ENCODE measurements at regions not wholly inside any gene's neighbourhood (a gene's known extent, or its start where the extent isn't known, plus 50 kb on each side); places are given as distances from the start of the nearest gene placed in this dataset.

DNA sequence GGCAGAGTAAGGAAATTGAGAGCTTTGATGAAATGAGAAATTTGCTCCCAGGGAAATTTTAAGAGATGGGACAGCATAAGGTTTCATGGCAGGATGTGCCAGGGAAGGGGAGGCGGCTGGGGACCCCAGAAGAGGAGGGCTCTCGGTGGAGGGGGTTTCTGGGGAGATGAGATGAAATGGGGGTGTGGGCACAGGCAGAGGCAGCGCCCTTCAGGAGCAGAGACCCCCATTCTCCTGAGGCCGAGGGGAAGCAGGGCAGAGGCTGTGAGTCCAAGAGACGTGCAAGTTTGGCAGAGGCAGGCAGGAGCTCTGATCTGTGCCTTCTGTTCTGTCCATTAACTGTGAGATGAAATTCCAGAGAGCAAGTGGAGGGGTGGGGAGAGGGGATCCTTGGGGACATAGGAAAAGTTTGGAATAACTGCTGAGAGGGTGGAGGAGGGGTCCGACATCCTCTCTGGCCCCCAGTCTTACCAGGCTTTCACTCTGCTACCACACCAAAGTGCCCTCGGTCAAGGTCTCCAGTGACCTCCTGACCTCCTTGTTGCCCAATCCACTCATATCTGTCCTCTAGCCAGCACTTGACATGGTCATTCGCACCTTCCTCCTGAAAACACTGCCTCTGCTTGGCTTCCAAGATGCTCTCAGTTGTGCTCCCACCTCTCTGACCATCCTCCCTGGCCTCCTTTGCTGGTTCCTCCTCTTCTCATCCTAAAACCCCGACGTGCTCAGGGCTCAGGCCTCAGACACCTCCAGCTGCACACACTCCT, 108.1 kb upstream of the MVB12B start:
- H3K36me3 Mint-ChIP-seq (ENCODE audit: low read depth): no peaks in the 10 kb centered on the region; the same call in 2 of the 3 replicates

DNA sequence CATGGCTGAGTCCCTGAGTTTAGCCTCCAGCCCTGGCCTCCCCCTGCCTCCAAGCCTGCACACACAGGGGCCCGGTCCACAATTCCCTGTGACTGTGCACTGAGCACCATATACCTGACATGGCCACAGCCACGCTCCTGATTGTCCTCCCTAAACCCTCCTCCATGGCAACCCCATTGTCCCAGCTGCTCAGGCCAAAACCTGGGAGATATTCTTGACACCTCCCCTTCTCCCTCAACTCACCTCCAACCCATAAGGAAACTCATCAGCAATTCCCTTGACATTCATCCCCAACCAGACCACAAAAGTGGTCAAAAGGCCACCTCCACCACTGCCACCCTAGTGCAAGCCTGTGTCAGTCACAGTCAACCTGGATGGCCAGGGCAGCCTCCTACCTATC, 107.5 kb upstream of the MVB12B start:
- peaks cover 16% of the 10 kb centered on the region for H3K4me1 ChIP-seq (ENCODE audit: insufficient read depth)
- TF ChIP-seq STAT1 (IDR thresholded peaks at IDR 0.05; ENCODE audit: unreplicated experiment) (no peak), ZNF331 (CRISPR knock-in tag; IDR thresholded peaks at IDR 0.05; ENCODE audit: low read depth) (no peak), EZH2 (IDR thresholded peaks at IDR 0.05; ENCODE audit: low read depth, unreplicated experiment) (no peak), EZH2phosphoT487 (IDR thresholded peaks at IDR 0.05; ENCODE audit: unreplicated experiment) (no peak), NANOG (IDR thresholded peaks at IDR 0.05; ENCODE audit: borderline replicate concordance) (no peak)
- TF ChIP-seq, protein P1, sequence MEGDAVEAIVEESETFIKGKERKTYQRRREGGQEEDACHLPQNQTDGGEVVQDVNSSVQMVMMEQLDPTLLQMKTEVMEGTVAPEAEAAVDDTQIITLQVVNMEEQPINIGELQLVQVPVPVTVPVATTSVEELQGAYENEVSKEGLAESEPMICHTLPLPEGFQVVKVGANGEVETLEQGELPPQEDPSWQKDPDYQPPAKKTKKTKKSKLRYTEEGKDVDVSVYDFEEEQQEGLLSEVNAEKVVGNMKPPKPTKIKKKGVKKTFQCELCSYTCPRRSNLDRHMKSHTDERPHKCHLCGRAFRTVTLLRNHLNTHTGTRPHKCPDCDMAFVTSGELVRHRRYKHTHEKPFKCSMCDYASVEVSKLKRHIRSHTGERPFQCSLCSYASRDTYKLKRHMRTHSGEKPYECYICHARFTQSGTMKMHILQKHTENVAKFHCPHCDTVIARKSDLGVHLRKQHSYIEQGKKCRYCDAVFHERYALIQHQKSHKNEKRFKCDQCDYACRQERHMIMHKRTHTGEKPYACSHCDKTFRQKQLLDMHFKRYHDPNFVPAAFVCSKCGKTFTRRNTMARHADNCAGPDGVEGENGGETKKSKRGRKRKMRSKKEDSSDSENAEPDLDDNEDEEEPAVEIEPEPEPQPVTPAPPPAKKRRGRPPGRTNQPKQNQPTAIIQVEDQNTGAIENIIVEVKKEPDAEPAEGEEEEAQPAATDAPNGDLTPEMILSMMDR (conservative IDR thresholded peaks at IDR 0.05; ENCODE audit: low read depth in 2 of 2): no peak
- TF ChIP-seq, protein P2, sequence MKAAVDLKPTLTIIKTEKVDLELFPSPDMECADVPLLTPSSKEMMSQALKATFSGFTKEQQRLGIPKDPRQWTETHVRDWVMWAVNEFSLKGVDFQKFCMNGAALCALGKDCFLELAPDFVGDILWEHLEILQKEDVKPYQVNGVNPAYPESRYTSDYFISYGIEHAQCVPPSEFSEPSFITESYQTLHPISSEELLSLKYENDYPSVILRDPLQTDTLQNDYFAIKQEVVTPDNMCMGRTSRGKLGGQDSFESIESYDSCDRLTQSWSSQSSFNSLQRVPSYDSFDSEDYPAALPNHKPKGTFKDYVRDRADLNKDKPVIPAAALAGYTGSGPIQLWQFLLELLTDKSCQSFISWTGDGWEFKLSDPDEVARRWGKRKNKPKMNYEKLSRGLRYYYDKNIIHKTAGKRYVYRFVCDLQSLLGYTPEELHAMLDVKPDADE (IDR thresholded peaks at IDR 0.05): no peak
- peaks cover 14% of the 10 kb centered on the region; the same call in 1 of the 2 replicates for H3K27me3 ChIP-seq (ENCODE audit: insufficient read depth)
- peaks cover 9% of the 10 kb centered on the region for H3K27me3 Mint-ChIP-seq (ENCODE audit: insufficient read depth, low read depth, poor library complexity)
- no peak overlapping the region for H3K4me3 Mint-ChIP-seq
- H3K4me2 ChIP-seq: no peak overlapping the region
- peaks cover 10% of the 10 kb centered on the region for H3K9me3 Mint-ChIP-seq
- H3F3A ChIP-seq (replicated peaks; ENCODE audit: low read depth): no peaks in the 10 kb centered on the region
- no peaks in the 10 kb centered on the region for H3K9me2 ChIP-seq (ENCODE audit: insufficient read depth)
- H3K79me2 ChIP-seq (replicated peaks; ENCODE audit: insufficient read depth): no peaks in the 10 kb centered on the region
- H2AFZ ChIP-seq: no peak overlapping the region
- no peaks in the 10 kb centered on the region for H4K20me1 ChIP-seq (replicated peaks; ENCODE audit: insufficient read depth)
- no peak overlapping the region for H3K27ac Mint-ChIP-seq
- ATAC-seq (no peak), DNase-seq (ENCODE audit: low spot score) (no peak)
- H3K27ac ChIP-seq (ENCODE audit: low read depth): no peak overlapping the region
- H3K4me3 ChIP-seq: no peak overlapping the region
- no peaks in the 10 kb centered on the region; the same call in 2 of the 3 replicates for H3K36me3 Mint-ChIP-seq (ENCODE audit: low read depth)
- peaks cover 12% of the 10 kb centered on the region for H3K4me1 Mint-ChIP-seq
- no peaks in the 10 kb centered on the region for H3K36me3 ChIP-seq (ENCODE audit: insufficient read depth)

More for the DNA sequence above, 108.1 kb upstream of the MVB12B start:
- H3K9me2 ChIP-seq (ENCODE audit: insufficient read depth): no peaks in the 10 kb centered on the region
- H4K20me1 ChIP-seq (replicated peaks; ENCODE audit: insufficient read depth): no peaks in the 10 kb centered on the region
- no peak overlapping the region for H3K27ac Mint-ChIP-seq
- peaks cover 13% of the 10 kb centered on the region for H3K9me3 Mint-ChIP-seq
- peaks cover 16% of the 10 kb centered on the region for H3K4me1 ChIP-seq (ENCODE audit: insufficient read depth)
- H2AFZ ChIP-seq: no peak overlapping the region
- ATAC-seq (no peak), DNase-seq (ENCODE audit: low spot score) (no peak)
- H3K4me2 ChIP-seq: no peak overlapping the region
- no peaks in the 10 kb centered on the region for H3F3A ChIP-seq (replicated peaks; ENCODE audit: low read depth)
- no peak overlapping the region for H3K4me3 Mint-ChIP-seq
- peaks cover 8% of the 10 kb centered on the region for H3K27me3 Mint-ChIP-seq (ENCODE audit: insufficient read depth, low read depth, poor library complexity)
- no peak overlapping the region for H3K4me3 ChIP-seq
- no peak overlapping the region for H3K27ac ChIP-seq (ENCODE audit: low read depth)
- H3K27me3 ChIP-seq (ENCODE audit: insufficient read depth): peaks cover 14% of the 10 kb centered on the region; the same call in 1 of the 2 replicates
- no peaks in the 10 kb centered on the region for H3K79me2 ChIP-seq (replicated peaks; ENCODE audit: insufficient read depth)
- H3K36me3 ChIP-seq (ENCODE audit: insufficient read depth): no peaks in the 10 kb centered on the region
- TF ChIP-seq STAT1 (IDR thresholded peaks at IDR 0.05; ENCODE audit: unreplicated experiment): no peak
- TF ChIP-seq NANOG (IDR thresholded peaks at IDR 0.05; ENCODE audit: borderline replicate concordance): no peak
- no peak for TF ChIP-seq ZNF331 (CRISPR knock-in tag; IDR thresholded peaks at IDR 0.05; ENCODE audit: low read depth)
- TF ChIP-seq, protein P3, sequence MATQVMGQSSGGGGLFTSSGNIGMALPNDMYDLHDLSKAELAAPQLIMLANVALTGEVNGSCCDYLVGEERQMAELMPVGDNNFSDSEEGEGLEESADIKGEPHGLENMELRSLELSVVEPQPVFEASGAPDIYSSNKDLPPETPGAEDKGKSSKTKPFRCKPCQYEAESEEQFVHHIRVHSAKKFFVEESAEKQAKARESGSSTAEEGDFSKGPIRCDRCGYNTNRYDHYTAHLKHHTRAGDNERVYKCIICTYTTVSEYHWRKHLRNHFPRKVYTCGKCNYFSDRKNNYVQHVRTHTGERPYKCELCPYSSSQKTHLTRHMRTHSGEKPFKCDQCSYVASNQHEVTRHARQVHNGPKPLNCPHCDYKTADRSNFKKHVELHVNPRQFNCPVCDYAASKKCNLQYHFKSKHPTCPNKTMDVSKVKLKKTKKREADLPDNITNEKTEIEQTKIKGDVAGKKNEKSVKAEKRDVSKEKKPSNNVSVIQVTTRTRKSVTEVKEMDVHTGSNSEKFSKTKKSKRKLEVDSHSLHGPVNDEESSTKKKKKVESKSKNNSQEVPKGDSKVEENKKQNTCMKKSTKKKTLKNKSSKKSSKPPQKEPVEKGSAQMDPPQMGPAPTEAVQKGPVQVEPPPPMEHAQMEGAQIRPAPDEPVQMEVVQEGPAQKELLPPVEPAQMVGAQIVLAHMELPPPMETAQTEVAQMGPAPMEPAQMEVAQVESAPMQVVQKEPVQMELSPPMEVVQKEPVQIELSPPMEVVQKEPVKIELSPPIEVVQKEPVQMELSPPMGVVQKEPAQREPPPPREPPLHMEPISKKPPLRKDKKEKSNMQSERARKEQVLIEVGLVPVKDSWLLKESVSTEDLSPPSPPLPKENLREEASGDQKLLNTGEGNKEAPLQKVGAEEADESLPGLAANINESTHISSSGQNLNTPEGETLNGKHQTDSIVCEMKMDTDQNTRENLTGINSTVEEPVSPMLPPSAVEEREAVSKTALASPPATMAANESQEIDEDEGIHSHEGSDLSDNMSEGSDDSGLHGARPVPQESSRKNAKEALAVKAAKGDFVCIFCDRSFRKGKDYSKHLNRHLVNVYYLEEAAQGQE (IDR thresholded peaks at IDR 0.05; ENCODE audit: unreplicated experiment): no peak
- TF ChIP-seq ZNF114 (CRISPR knock-in tag; IDR thresholded peaks at IDR 0.05): no peak
- TF ChIP-seq, protein P2 (IDR thresholded peaks at IDR 0.05): no peak
- H3K4me1 Mint-ChIP-seq: peaks cover 12% of the 10 kb centered on the region

All from GM23338 (cell line).